Uterus (tissue), 3 donors: ENCODE measurements at regions not wholly inside any gene's neighbourhood (a gene's known extent, or its start where the extent isn't known, plus 50 kb on each side); places are given as distances from the start of the nearest gene placed in this dataset.

ENCODE experiments used
- DNase-seq, 2 donors: peaks; one replicate each; pipeline ENCODE4 v3.0.0-alpha.2; 2019 to 2020
- H3K27ac ChIP-seq, 2 donors: fragments of 200-600 bp; sonication (generic); 1 replicate in 1 of 2; 2 replicates in 1 of 2; pipeline ENCODE4 v1.5.1; 2016 to 2018
- H3K27me3 ChIP-seq, 2 donors: fragments of 200-600 bp; sonication (generic); one replicate each; pipeline ENCODE4 v1.5.1; 2018 to 2019; ENCODE audit warnings: control low read depth in 1 of 2
- H3K36me3 ChIP-seq, 2 donors: fragments of 200-600 bp; sonication (generic); one replicate each; pipeline ENCODE4 v1.5.1; 2019; ENCODE audit warnings: control low read depth in 1 of 2
- H3K4me1 ChIP-seq, 2 donors: fragments of 200-600 bp; sonication (generic); one replicate each; pipeline ENCODE4 v1.5.1; 2018 to 2019; ENCODE audit warnings: control low read depth in 1 of 2
- H3K4me3 ChIP-seq, 2 donors: fragments of 200-600 bp; sonication (generic); 1 replicate in 1 of 2; 2 replicates in 1 of 2; pipeline ENCODE4 v1.5.1; 2018 to 2019; ENCODE audit warnings: mild to moderate bottlenecking in 1 of 2
- H3K9me3 ChIP-seq, 2 donors: fragments of 200-600 bp; sonication (generic); one replicate each; pipeline ENCODE4 v1.5.1; 2019; ENCODE audit warnings: control low read depth in 1 of 2
- CTCF ChIP-seq, 4 experiments: fragments of 200-600 bp in 2 of 4; fragments of 450-650 bp in 2 of 4; sonication (generic) in 2 of 4; IDR thresholded peaks; one replicate each; pipeline ENCODE4 v1.5.1; 2016 to 2019; ENCODE audit warnings: antibody characterized with exemption in 4 of 4, mild to moderate bottlenecking in 2 of 4, moderate library complexity in 1 of 4
- POLR2A ChIP-seq, 2 donors: fragments of 450-650 bp; IDR thresholded peaks; one replicate each; pipeline ENCODE4 v1.6.1; 2016; ENCODE audit warnings: antibody characterized with exemption in 2 of 2, mild to moderate bottlenecking in 1 of 2, moderate library complexity in 1 of 2
- intact Hi-C: fragments of 100-400 bp; cut with DNase I; formaldehyde crosslinking; loops from one replicate; pipeline ENCODE4 v1.15.1; 2023; ENCODE audit warnings: low total_unique reads
- donor health status: DM: yes; HTN: yes; CAD: no.

GRCh38 chr11:109914809-109915653 is 178.2 kb upstream of the ZC3H12C start:
- Histone ChIP-seq H3K4me3 (no peak overlapping the region), H3K36me3 (no peaks in the 10 kb centered on the region), H3K27ac (no peak overlapping the region), H3K27me3 (no peaks in the 10 kb centered on the region), H3K4me1 (no peaks in the 10 kb centered on the region), H3K9me3 (no peaks in the 10 kb centered on the region)
- intact Hi-C loops = no loop called here
- no peak for DNase-seq
- no peak for TF ChIP-seq POLR2A (IDR thresholded peaks at IDR 0.05)
- no peak for TF ChIP-seq CTCF (IDR thresholded peaks at IDR 0.05)

- H3K4me1 ChIP-seq = no peaks in the 10 kb centered on the region
- intact Hi-C loops = no loop called here
- H3K27ac ChIP-seq = no peak overlapping the region
- no peak overlapping the region for H3K4me3 ChIP-seq
- TF ChIP-seq CTCF (IDR thresholded peaks at IDR 0.05) (no peak), POLR2A (IDR thresholded peaks at IDR 0.05) (no peak)
- H3K27me3 ChIP-seq = no peaks in the 10 kb centered on the region
- peaks cover 0 to 3% of the 10 kb centered on the region in 2 donors for H3K9me3 ChIP-seq
- no peak for DNase-seq
- no peaks in the 10 kb centered on the region for H3K36me3 ChIP-seq
Observed at GRCh38 chr11:109926941-109927340, 166.3 kb upstream of the ZC3H12C start.

- Histone ChIP-seq H3K4me3 (no peak overlapping the region), H3K4me1 (no peaks in the 10 kb centered on the region), H3K9me3 (peaks cover 0 to under 1% of the 10 kb centered on the region in 2 donors), H3K36me3 (no peaks in the 10 kb centered on the region), H3K27me3 (no peaks in the 10 kb centered on the region), H3K27ac (no peak overlapping the region)
- TF ChIP-seq POLR2A (IDR thresholded peaks at IDR 0.05) = no peak
- no peak for TF ChIP-seq CTCF (IDR thresholded peaks at IDR 0.05)
- intact Hi-C loops = no loop called here
- no peak for DNase-seq
Observed at GRCh38 chr11:109929308-109929707, 163.9 kb upstream of the ZC3H12C start.

GRCh38 chr11:109933126-109933525 is 160.1 kb upstream of the ZC3H12C start:
- Histone ChIP-seq H3K27me3 (no peaks in the 10 kb centered on the region), H3K4me1 (no peaks in the 10 kb centered on the region), H3K36me3 (no peaks in the 10 kb centered on the region), H3K27ac (no peak overlapping the region), H3K4me3 (no peak overlapping the region), H3K9me3 (no peaks in the 10 kb centered on the region)
- no peak for TF ChIP-seq POLR2A (IDR thresholded peaks at IDR 0.05)
- no peak for TF ChIP-seq CTCF (IDR thresholded peaks at IDR 0.05)
- intact Hi-C loops = loop anchor here (2.0 kb wide), 1 partner anchor 46 kb away; no protein-coding TSS in a partner anchor
- DNase-seq = no peak

GRCh38 chr11:109934151-109934550 is 159.0 kb upstream of the ZC3H12C start:
- intact Hi-C loops = no loop called here
- no peaks in the 10 kb centered on the region for H3K27me3 ChIP-seq
- no peak for DNase-seq
- H3K36me3 ChIP-seq = no peaks in the 10 kb centered on the region
- no peak overlapping the region for H3K27ac ChIP-seq
- H3K4me3 ChIP-seq = no peak overlapping the region
- TF ChIP-seq POLR2A (IDR thresholded peaks at IDR 0.05) (no peak), CTCF (IDR thresholded peaks at IDR 0.05) (no peak)
- H3K4me1 ChIP-seq = no peaks in the 10 kb centered on the region
- no peaks in the 10 kb centered on the region for H3K9me3 ChIP-seq
